UCSD-AML1 (cell line): ENCODE measurements at regions not wholly inside any gene's neighbourhood (a gene's known extent, or its start where the extent isn't known, plus 50 kb on each side); places are given as distances from the start of the nearest gene placed in this dataset.
A peak's percentile ranks its signal among the peaks of the same experiment; 100 is the strongest.
"Not testable (repeated sequence)": the region's sequence is repeated elsewhere in the genome, so short reads cannot be mapped to it uniquely, and the experiment has no call there.

Source experiments
- DNase-seq: peaks from one replicate; lab custom pipeline; 2025; ENCODE audit not compliant: unreplicated experiment; lab: John Stamatoyannopoulos, UW

DNA sequence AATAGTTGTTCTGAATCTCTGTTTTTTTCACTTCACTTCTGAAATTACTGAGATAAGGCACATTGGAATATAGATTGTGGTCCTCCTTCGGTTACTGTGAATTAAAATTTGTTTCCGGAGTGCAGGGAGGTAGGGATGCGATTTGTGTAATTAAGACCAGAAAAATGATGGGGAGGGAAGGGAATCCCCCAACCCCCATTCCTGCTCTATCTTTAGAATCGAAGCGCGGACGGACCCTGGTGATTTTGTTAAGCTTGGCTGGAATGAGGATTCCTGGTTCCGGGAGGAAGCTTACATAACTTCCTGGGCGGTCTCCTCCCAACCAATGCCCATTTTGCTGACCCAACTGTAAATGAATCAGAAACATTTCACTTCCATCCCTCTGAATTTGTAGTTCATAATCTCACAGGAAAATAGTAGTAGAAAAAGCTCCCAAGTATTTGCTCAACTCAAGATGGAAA, 220.1 kb upstream of the MSX2 start:
- DNase-seq, result no peak

DNA sequence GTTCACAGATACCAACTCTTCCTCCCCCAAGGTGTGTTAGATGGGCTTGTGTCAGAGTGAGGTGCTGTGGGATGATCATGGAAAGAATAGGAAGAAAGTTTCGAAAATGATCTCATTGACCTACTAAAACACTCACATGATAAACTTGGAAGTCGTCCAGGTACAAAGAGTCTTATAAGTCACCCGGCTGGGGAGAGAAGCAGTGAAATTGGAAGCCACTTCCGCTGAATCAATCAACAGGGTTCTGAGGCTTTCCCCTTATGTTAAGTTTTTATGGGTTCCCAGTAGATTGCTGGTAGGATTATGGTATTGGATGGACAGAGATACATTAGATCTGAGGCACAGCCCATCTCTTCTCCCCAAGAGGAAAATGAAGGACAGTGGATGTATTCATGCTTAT, 218.8 kb upstream of the MSX2 start:
- DNase-seq, result no peak

DNA sequence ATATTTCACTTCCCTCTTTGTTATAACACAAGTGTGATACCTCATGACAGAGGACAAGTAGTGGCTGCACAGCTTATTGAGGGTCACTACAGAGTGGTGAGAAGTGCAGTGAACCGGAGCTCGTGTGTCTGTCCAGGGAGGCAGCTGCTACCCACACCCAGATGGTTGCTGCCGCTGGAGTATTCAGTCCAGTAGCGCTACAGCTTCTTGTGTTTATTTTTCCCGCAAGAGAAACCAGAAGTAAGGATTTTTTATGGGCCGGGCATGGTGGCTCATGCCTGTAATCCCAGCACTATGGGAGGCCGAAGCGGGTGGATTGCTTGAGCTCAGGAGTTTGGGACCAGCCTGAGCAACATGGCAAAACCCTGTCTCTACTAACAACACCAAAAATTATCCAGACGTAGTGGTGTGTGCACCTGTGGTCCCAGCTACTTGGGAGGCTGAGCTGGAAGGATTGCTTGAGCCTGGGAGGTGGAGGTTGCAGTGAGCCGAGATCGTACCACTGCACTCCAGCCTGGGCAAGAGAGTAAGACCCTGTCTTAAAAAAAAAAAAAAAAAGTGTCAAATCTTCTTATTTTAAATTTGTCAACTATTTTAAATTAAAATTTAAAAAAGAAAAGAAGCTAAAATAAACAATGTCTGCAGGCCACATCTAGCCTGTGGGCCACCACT, 213.5 kb upstream of the MSX2 start:
- DNase-seq, result not testable (repeated sequence)

GRCh38 chr5:174511714-174512253, 212.6 kb upstream of the MSX2 start:
- no peak for DNase-seq

DNA sequence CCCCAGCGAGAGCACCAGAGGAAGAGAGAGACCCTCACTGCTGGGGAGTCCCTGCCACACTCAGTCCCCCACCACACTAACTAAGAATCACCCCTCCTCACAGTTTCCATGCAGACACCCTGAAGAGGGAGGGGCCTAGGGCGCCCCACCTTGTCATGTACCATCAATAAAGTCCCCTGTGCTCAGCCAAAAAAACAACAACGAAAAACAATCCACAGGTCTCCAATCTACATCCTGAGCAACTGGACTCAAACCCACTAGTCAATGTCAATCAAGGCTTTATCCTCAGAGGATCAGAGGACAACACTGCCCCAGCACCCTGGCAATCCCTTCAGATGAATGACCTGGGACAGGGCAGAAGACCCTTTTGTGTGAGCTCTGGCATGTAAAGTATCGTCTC, 210.1 kb upstream of the MSX2 start:
- DNase-seq, result no peak

- no peak for DNase-seq
Measured at GRCh38 chr5:174514983-174515394, 209.4 kb upstream of the MSX2 start.

- DNase-seq, result no peak
Measured at GRCh38 chr5:174516741-174517140, 207.6 kb upstream of the MSX2 start.

- no peak for DNase-seq
Measured at GRCh38 chr5:174518512-174518911, 205.9 kb upstream of the MSX2 start.

- no peak for DNase-seq
Measured at GRCh38 chr5:174520420-174521396, 203.7 kb upstream of the MSX2 start.

DNA sequence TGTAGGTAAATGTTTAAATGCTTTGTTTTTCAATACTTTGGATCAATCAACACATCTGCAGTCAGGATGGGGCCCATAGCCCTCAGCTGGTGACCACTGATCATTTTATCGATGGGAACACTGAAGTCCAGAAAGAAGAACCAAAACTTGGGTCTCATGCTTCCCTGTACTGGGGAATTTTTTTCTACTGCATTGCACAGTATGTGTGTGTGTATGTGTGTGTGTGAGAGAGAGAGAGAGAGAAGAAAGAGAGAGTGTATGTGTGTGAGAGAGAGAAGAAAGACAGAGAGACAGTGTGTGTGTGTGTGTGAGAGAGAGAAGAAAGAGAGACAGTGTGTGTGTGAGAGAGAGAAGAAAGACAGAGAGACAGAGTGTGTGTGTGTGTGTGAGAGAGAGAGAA, 202.9 kb upstream of the MSX2 start:
- DNase-seq, result no peak

DNA sequence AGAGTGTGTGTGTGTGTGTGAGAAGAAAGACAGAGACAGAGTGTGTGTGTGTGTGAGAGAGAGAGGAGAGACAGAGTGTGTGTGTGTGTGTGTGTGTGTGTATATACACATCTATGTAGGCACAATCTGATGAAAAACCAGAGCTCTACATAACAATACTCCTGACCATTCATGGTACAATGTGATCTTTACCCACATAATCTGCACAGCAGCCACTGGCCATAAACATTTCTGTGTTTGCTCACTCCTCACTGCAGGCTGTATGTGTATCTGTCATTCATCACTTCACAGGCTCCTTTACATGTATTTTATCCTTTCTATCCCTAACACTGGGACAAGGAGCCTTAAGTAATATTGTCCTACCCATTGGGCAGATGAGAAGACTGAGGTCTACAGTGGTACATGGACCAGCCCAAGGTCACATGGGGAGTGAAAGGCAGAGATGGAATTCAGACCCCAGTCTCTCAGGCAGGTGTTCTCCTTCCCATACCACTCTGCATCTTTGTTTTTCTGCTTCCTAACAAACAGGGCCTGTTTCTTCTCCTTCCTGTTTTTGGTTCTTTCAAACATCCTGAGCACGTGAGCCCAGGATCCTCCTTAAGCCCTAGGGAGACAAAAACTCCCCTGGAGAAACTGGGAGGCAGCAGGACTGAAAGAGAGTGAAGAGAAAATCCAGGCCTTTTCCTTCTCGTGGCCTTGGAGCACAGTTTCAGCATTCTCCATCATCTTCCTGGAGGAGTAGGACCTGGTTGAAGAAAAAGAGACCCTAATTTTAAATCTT, 201.7 kb upstream of the MSX2 start:
- DNase-seq, result no peak

DNA sequence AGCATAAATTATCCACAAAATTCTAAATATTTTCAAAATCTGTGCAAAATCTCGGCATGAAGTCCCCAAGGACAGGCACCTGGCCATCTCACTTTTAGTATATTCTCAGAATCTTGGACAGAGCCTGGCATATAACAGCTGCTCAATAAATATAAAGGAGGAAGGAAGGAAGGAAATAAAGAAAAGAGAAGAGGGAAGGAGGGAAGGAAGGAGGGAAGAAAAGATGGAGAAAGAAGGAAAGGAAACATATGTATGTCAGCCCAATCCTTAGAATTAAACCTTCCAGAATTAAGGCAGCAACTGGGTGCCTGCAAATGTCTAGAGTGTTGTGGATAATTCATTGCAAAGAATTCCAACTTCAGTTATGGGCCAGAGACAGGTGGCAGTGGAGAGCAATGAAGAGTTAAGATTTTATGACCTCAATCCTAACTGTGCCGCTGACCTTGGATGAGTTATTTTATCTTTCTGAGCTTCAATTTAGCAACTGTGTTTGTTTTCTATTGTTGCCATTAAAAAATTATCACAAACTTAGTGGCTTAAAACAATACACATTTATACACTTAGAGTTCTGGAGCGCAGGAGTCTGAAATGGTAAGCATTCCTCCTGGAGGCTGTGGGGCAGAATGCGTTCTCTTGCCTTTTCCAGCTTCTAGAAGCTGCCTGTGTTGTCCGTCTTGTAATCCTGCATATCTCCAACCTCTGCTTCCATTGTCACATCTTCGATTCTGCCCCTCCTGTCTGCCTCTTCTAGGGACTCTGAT, 200.9 kb upstream of the MSX2 start:
- DNase-seq, result no peak

DNA sequence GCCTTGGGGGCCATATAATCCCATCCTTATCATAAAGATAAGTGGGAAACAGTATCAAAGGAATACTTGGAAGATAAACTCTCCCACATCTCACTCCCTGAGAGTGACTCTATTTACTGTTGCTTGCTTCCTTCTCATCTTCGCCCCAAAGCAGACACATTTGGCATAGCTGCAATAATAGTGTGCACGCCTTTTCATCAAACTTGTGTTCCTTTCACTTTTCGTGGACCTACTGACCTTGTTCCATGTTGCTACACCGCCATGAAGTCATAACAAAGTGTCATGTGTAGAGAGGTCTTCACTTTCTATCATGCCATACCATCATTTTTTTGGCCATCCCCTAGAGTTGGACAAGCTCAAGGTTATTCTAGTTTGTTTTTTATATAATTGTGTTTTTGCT, 200.0 kb upstream of the MSX2 start:
- no peak for DNase-seq

DNA sequence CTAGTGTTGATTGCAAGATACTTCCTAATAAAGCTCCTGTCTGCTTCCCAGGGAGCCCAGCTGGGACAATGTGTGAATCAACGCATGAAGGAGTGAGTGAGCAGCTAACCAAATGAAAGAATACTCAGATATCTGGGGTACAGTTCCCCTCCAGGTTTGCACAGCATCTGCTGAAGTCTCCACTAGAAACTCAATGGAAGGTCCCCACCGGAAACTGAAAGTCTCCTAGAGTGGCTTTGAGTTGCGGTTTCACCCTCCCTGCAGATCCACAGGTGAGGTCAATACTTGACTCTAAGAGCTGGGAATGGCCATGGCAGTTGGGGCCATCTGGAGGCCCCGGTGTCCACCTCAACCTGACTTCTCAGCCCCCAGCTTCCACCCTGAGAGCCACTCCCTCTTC, 198.2 kb upstream of the MSX2 start:
- DNase-seq, result no peak

- peak; percentile 24 for DNase-seq
Measured at GRCh38 chr5:174527916-174528540, 196.4 kb upstream of the MSX2 start.

- DNase-seq, result no peak
Measured at GRCh38 chr5:174528821-174529544, 195.4 kb upstream of the MSX2 start.

DNA sequence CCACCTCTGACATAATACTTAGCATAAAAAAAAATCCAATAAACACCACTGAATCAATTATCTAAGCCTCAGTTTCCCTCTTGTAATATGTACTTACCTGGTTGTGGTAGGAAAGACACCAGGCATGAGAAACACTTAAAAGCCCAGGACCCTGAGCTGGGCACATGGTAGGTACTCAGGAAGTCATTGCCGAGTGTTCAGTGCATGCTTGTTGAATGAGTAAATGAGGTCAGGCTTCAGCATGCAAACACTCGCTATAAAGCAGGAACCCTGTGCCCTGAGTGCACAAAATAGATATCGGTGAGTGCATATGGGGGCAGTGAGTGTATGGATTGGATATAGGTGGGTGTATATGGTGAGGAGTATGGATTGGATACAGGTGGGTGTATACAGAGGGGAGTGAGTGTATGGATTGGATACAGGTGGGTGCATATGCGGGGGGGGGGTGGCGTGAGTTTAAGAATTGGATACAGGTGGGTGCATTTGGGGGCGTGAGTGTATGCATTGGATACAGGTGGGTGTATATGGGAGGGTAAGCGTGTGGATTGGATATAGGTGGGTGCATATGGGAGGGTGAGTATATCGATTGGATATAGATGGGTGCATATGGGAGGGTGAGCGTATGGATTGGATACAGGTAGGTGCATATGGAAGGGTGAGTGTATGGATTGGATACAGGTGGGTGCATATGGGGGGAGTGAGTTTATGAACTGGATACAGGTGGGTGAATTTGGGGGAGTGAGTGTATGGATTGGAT, 194.3 kb upstream of the MSX2 start:
- DNase-seq, result no peak

DNA sequence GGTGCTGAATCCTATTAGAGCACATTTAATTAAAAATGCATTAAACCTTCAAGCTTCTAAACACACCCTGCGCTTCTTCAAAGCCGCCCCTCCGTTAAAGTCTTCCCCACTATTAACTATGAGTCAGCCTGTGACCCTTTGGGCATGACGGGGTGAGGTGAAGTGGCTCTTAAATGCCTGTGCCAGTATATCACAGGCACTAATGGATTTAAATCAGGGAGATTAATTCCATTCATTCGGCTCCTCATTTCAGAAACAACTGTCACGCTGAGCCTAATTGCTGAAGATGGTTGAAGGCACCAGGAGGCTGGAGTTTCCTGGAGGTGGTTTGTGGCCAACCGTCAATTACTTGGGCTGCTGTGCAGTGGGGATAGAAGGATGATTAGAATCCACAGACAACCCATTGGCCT, 192.6 kb upstream of the MSX2 start:
- peak; percentile 24 for DNase-seq
